K562 (cell line): ENCODE measurements at regions not wholly inside any gene's neighbourhood (a gene's known extent, or its start where the extent isn't known, plus 50 kb on each side); places are given as distances from the start of the nearest gene placed in this dataset.

ENCODE experiments used
- ATAC-seq: fragments of 200-7000 bp; cut with Tn5 transposase; 3 replicates; pipeline ENCODE4 v1.9.1; 2020; ENCODE audit warnings: moderate library complexity
- BruUV-seq: library from RNA; stranded (reverse); fragments of 400-500 nt; replicated peaks from 2 replicates; lab custom pipeline; 2021; lab: Mats Ljungman, UMichigan
- CTCF ChIA-PET: fragments of 300-600 bp; formaldehyde crosslinking; extraction: SDS; loops from one replicate; lab custom pipeline; 2021; ENCODE audit warnings: low intra/inter-chr PET ratio; lab: Yijun Ruan, JAX
- POLR2A ChIA-PET: fragments of 300-600, 350-650 bp; sonication (Branson Sonifier 250); formaldehyde crosslinking; extraction: SDS; loops from one replicate; lab custom pipeline; 2021; ENCODE audit warnings: antibody characterized with exemption, inconsistent platforms; lab: Yijun Ruan, JAX
- DNase-seq, 4 experiments: peaks; one replicate each; pipeline versions ENCODE4 v3.0.0 to v3.0.0-alpha.2; 2011 to 2018; ENCODE audit warnings: low spot score in 3 of 4, mixed read lengths in 3 of 4; ENCODE audit errors: extremely low read depth in 1 of 4
- FAIRE-seq: peaks from 2 replicates; lab custom pipeline; 2011; peaks lifted over from hg19 to GRCh38; lab: Jason Lieb, UNC
- H2AFZ ChIP-seq: 2 replicates; pipeline ENCODE4 v1.6.0; 2011; ENCODE audit warnings: low read depth, low read length, control low read depth, inconsistent platforms
- H3K27ac ChIP-seq: fragments of 200-600 bp; 3 replicates; pipeline ENCODE4 v1.8.0; 2011; ENCODE audit warnings: low read depth, mild to moderate bottlenecking, control low read depth, inconsistent platforms, low read length, moderate library complexity, mixed read lengths; ENCODE audit errors: extremely low read depth
- H3K27me3 ChIP-seq, 2 experiments: fragments of 300-600 bp in 1 of 2; 2 replicates in 1 of 2; 3 replicates in 1 of 2; pipeline versions ENCODE4 v1.6.0 to v1.8.0; 2011; ENCODE audit warnings: inconsistent platforms in 2 of 2, low read length in 2 of 2, mild to moderate bottlenecking in 1 of 2, mixed read lengths in 1 of 2, moderate library complexity in 1 of 2; ENCODE audit not compliant: control insufficient read depth in 2 of 2, insufficient read depth in 2 of 2
- H3K36me3 ChIP-seq: fragments of 300-600 bp; 3 replicates; pipeline ENCODE4 v1.8.0; 2011; ENCODE audit warnings: mild to moderate bottlenecking, low read length, inconsistent platforms; ENCODE audit not compliant: control insufficient read depth, insufficient read depth
- H3K4me1 ChIP-seq, 2 experiments: fragments of 200-600 bp in 1 of 2; replicated peaks in 1 of 2; 2 replicates in 1 of 2; 3 replicates in 1 of 2; pipeline versions ENCODE4 v1.5.1 to v1.8.0; 2011; ENCODE audit warnings: inconsistent platforms in 2 of 2, low read length in 2 of 2, mild to moderate bottlenecking in 1 of 2, mixed read lengths in 1 of 2, moderate library complexity in 1 of 2; ENCODE audit not compliant: control insufficient read depth in 2 of 2, insufficient read depth in 2 of 2
- H3K4me2 ChIP-seq: 2 replicates; pipeline ENCODE4 v1.6.1; 2011; ENCODE audit warnings: low read length, control low read depth, inconsistent platforms, mixed read lengths; ENCODE audit not compliant: insufficient read depth
- H3K4me3 ChIP-seq: fragments of 200-600 bp; sonication (generic), shearing (Covaris generic); 2 replicates; pipeline ENCODE4 v1.5.1; 2016; ENCODE audit warnings: control low read depth, inconsistent platforms
- H3K79me2 ChIP-seq: fragments of 200-600 bp; 3 replicates; pipeline ENCODE4 v1.8.0; 2011; ENCODE audit warnings: low read length, inconsistent platforms; ENCODE audit not compliant: control insufficient read depth, insufficient read depth
- H3K9ac ChIP-seq, 2 experiments: 2 replicates each; pipeline versions ENCODE4 v1.6.0 to v1.6.1; 2011; ENCODE audit warnings: low read depth in 2 of 2, low read length in 2 of 2, control low read depth in 1 of 2, inconsistent platforms in 1 of 2, mild to moderate bottlenecking in 1 of 2, mixed read lengths in 1 of 2; ENCODE audit not compliant: insufficient read depth in 1 of 2
- H3K9me1 ChIP-seq: one replicate; pipeline ENCODE4 v1.6.0; 2011; ENCODE audit warnings: inconsistent platforms, mild to moderate bottlenecking, low read length, moderate library complexity; ENCODE audit not compliant: control insufficient read depth, insufficient read depth
- H3K9me3 ChIP-seq: replicated peaks from 2 replicates; pipeline ENCODE4 v1.5.1; 2011; ENCODE audit warnings: low read depth, low read length, inconsistent platforms; ENCODE audit not compliant: control insufficient read depth, insufficient read depth
- H4K20me1 ChIP-seq: replicated peaks from 2 replicates; pipeline ENCODE4 v1.6.1; 2011; ENCODE audit warnings: low read length, inconsistent platforms, mixed read lengths; ENCODE audit not compliant: control insufficient read depth, insufficient read depth
- BCL6 ChIP-seq: fragments of 250-450 bp; sonication (Bioruptor Pico); IDR thresholded peaks from 2 replicates; pipeline ENCODE4 v1.4.0; 2020
- KAT8 ChIP-seq: fragments of 450-650 bp; IDR thresholded peaks from 2 replicates; pipeline ENCODE4 v1.6.1; 2016; ENCODE audit warnings: low read depth, mild to moderate bottlenecking
- MEIS2 ChIP-seq: fragments of 450-650 bp; IDR thresholded peaks from 2 replicates; pipeline ENCODE4 v1.6.1; 2014; ENCODE audit warnings: mild to moderate bottlenecking; ENCODE audit not compliant: partially characterized antibody
- NCOA1 ChIP-seq: fragments of 450-650 bp; IDR thresholded peaks from 2 replicates; pipeline ENCODE4 v1.6.1; 2016; ENCODE audit warnings: low read depth
- OTX1 ChIP-seq: fragments of 450-650 bp; formaldehyde crosslinking; IDR thresholded peaks from 2 replicates; pipeline ENCODE4 v1.4.0; 2022; ENCODE audit warnings: mild to moderate bottlenecking
- PRPF4 ChIP-seq: fragments of 200-400 bp; formaldehyde crosslinking; IDR thresholded peaks from one replicate; pipeline ENCODE4 v1.6.1; 2017; ENCODE audit warnings: low read length, low read depth, mild to moderate bottlenecking; ENCODE audit not compliant: insufficient read depth, poor library complexity, severe bottlenecking
- PTRF ChIP-seq: fragments of 450-650 bp; IDR thresholded peaks from 2 replicates; pipeline ENCODE4 v1.6.1; 2016; ENCODE audit warnings: mild to moderate bottlenecking, missing genetic modification characterization, missing compliant biosample characterization
- RCOR1 ChIP-seq, 2 experiments: IDR thresholded peaks; 2 replicates each; pipeline ENCODE4 v1.6.1; 2012; ENCODE audit warnings: low read depth in 2 of 2, low read length in 2 of 2, borderline replicate concordance in 1 of 2, improper control_type of control experiment in 1 of 2
- ZC3H8 ChIP-seq: fragments of 450-650 bp; IDR thresholded peaks from 2 replicates; pipeline ENCODE4 v1.6.1; 2017
- ZNF232 ChIP-seq: sonication (generic); formaldehyde crosslinking; IDR thresholded peaks from 2 replicates; pipeline ENCODE4 v1.8.0; 2022; ENCODE audit warnings: mild to moderate bottlenecking, missing genetic modification reagents
- ZNF766 ChIP-seq: fragments of 200-800 bp; sonication (Bioruptor generic); conservative IDR thresholded peaks from 2 replicates; pipeline ENCODE4 v1.6.1; 2016; ENCODE audit warnings: missing genetic modification characterization, missing compliant biosample characterization
- WGBS: fragments of 100-300 bp; shearing (Covaris generic); methylation state at CpG from one replicate; pipeline ENCODE4 v1.1.6; 2016; ENCODE audit warnings: low coverage, mixed read lengths; ENCODE audit not compliant: insufficient coverage; ENCODE audit errors: missing lambda C conversion rate; 5-methylcytosine and 5-hydroxymethylcytosine counted together
- in situ Hi-C: fragments of 300-500 bp; cut with MboI; formaldehyde crosslinking; loops from 4 replicates; pipeline ENCODE4 v1.15.0; 2018; ENCODE audit warnings: inconsistent platforms, mixed read lengths
- intact Hi-C: fragments of 100-400 bp; cut with micrococcal nuclease; formaldehyde crosslinking; loops from 2 replicates; pipeline ENCODE4 v1.14.2; 2022
- TF ChIP-seq, protein P1 (sequence below): sonication (generic); formaldehyde crosslinking; IDR thresholded peaks from 2 replicates; pipeline ENCODE4 v1.8.0; 2022; ENCODE audit warnings: missing genetic modification reagents, mild to moderate bottlenecking, borderline replicate concordance

- H3K4me1 ChIP-seq = no peaks in the 10 kb centered on the region
- H3K4me2 ChIP-seq = no peak overlapping the region
- 0% methylated on average over 3 of the region's 3 CpGs for WGBS
- no peaks in the 10 kb centered on the region for H4K20me1 ChIP-seq
- no peak overlapping the region for H2AFZ ChIP-seq
- in situ Hi-C loops (no loop called here), intact Hi-C loops (no loop called here)
- H3K9me1 ChIP-seq = no peaks in the 10 kb centered on the region
- H3K27me3 ChIP-seq = peaks cover 10 to 20% of the 10 kb centered on the region in 2 experiments
- CTCF ChIA-PET = no interaction called here
- FAIRE-seq (no peak), DNase-seq (no peak), ATAC-seq (no peak)
- no TSS peak for BruUV-seq
- H3K4me3 ChIP-seq = no peak overlapping the region
- TF ChIP-seq KAT8 = no peak
- TF ChIP-seq MEIS2 = no peak
- TF ChIP-seq, protein P1, sequence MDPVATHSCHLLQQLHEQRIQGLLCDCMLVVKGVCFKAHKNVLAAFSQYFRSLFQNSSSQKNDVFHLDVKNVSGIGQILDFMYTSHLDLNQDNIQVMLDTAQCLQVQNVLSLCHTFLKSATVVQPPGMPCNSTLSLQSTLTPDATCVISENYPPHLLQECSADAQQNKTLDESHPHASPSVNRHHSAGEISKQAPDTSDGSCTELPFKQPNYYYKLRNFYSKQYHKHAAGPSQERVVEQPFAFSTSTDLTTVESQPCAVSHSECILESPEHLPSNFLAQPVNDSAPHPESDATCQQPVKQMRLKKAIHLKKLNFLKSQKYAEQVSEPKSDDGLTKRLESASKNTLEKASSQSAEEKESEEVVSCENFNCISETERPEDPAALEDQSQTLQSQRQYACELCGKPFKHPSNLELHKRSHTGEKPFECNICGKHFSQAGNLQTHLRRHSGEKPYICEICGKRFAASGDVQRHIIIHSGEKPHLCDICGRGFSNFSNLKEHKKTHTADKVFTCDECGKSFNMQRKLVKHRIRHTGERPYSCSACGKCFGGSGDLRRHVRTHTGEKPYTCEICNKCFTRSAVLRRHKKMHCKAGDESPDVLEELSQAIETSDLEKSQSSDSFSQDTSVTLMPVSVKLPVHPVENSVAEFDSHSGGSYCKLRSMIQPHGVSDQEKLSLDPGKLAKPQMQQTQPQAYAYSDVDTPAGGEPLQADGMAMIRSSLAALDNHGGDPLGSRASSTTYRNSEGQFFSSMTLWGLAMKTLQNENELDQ (CRISPR knock-in tag) = no peak
- TF ChIP-seq PTRF = no peak
- no peak for TF ChIP-seq ZNF766 (CRISPR knock-in tag)
- no peak for TF ChIP-seq ZNF232 (CRISPR knock-in tag)
- TF ChIP-seq RCOR1 (IDR thresholded peaks at IDR 0.05; ENCODE audit: borderline replicate concordance in 1 of 2, low read depth in 2 of 2, low read length in 2 of 2) = no peak
- TF ChIP-seq ZC3H8 = no peak
- TF ChIP-seq OTX1 (CRISPR knock-in tag) = no peak
- no peak for TF ChIP-seq NCOA1
- TF ChIP-seq BCL6 (CRISPR knock-in tag) = no peak
- TF ChIP-seq PRPF4 = no peak
- POLR2A ChIA-PET = no interaction called here
- H3K9me3 ChIP-seq = no peaks in the 10 kb centered on the region
- no peaks in the 10 kb centered on the region for H3K79me2 ChIP-seq
- no peak overlapping the region for H3K9ac ChIP-seq
- H3K27ac ChIP-seq = no peak overlapping the region
- H3K36me3 ChIP-seq = no peaks in the 10 kb centered on the region
Observed at GRCh38 chr1:243980471-243980870, 70.6 kb upstream of the ZBTB18 start.
